ENCODE measurements at regions not wholly inside any gene's neighbourhood (a gene's known extent, or its start where the extent isn't known, plus 50 kb on each side); places are given as distances from the start of the nearest gene placed in this dataset.

- H3K27ac ChIP-seq, result no peak overlapping the region
- H3K36me3 ChIP-seq, result no peaks in the 10 kb centered on the region
- no peaks in the 10 kb centered on the region for H3K27me3 ChIP-seq
- TF ChIP-seq, protein P1, sequence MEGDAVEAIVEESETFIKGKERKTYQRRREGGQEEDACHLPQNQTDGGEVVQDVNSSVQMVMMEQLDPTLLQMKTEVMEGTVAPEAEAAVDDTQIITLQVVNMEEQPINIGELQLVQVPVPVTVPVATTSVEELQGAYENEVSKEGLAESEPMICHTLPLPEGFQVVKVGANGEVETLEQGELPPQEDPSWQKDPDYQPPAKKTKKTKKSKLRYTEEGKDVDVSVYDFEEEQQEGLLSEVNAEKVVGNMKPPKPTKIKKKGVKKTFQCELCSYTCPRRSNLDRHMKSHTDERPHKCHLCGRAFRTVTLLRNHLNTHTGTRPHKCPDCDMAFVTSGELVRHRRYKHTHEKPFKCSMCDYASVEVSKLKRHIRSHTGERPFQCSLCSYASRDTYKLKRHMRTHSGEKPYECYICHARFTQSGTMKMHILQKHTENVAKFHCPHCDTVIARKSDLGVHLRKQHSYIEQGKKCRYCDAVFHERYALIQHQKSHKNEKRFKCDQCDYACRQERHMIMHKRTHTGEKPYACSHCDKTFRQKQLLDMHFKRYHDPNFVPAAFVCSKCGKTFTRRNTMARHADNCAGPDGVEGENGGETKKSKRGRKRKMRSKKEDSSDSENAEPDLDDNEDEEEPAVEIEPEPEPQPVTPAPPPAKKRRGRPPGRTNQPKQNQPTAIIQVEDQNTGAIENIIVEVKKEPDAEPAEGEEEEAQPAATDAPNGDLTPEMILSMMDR (IDR thresholded peaks at IDR 0.05), result no peak
- no peak overlapping the region for H3K4me3 ChIP-seq
- H3K9me3 ChIP-seq, result no peaks in the 10 kb centered on the region
- no peaks in the 10 kb centered on the region for H3K4me1 ChIP-seq
- intact Hi-C loops (cut with DNase I), result no loop called here
- no peak for DNase-seq (ENCODE audit: low spot score in 2 of 2)
These were observed 307.5 kb upstream of the SPRED2 start for GRCh38 chr2:65739927-65740326.

DNA sequence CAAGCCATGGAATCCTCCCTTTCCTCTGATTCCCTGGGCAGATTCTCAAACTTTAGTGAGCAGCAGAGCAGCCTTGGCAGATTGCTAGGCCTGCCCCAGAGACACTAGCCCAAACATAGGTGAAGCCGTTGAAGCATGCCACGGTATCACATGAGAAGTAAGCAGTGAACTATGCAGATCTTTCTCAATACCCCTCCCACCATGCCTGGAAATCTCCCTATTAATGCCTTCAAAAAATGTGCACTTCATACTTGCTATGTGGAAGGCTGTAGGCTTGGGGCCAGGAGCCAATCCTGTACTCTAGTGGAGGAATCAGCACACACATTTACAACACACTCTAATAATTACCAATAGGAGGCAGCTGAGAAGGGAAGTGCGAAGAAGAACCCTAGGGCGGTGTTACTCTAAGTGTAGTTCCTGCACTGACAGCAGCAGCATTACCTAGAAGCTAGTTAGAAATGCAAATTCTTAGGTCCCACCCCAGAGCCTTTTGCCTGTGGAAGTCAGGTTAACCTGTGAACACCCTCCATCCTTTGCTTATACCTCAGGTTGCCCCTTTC is 305.1 kb upstream of the SPRED2 start:
- TF ChIP-seq, protein P1 (IDR thresholded peaks at IDR 0.05), result no peak
- no peak for DNase-seq (ENCODE audit: low spot score in 2 of 2)
- H3K4me1 ChIP-seq, result no peaks in the 10 kb centered on the region
- no peaks in the 10 kb centered on the region for H3K27me3 ChIP-seq
- no peaks in the 10 kb centered on the region for H3K9me3 ChIP-seq
- H3K27ac ChIP-seq, result no peak overlapping the region
- intact Hi-C loops (cut with DNase I), result no loop called here
- H3K4me3 ChIP-seq, result no peak overlapping the region
- no peaks in the 10 kb centered on the region for H3K36me3 ChIP-seq

DNA sequence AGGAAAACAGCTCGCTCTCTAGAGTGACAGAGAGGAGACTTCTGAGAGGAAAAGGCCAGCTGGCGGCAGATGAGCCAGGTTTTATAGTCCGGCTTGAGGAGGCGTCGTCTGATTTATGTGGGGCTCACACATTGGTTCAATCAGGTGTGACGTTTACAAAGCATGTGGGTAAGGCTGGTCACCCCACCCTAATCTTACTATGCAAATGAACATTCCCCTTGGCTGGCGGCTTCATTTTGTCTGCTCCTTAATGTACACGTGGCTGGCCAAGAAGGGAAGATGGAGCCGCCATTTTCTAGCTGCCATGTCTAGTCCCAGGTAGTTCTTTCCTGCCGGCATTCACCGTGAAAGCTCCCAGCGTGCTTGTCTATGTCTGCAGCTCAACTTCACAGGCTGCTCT is 299.1 kb upstream of the SPRED2 start:
- Histone ChIP-seq H3K36me3 (no peaks in the 10 kb centered on the region), H3K4me3 (no peak overlapping the region), H3K27me3 (no peaks in the 10 kb centered on the region), H3K9me3 (no peaks in the 10 kb centered on the region), H3K4me1 (no peaks in the 10 kb centered on the region), H3K27ac (no peak overlapping the region)
- DNase-seq (ENCODE audit: low spot score in 2 of 2), result no peak
- intact Hi-C loops (cut with DNase I), result no loop called here
- TF ChIP-seq, protein P1 (IDR thresholded peaks at IDR 0.05), result no peak

GRCh38 chr2:65730186-65730585 is 297.8 kb upstream of the SPRED2 start:
- Histone ChIP-seq H3K4me1 (no peaks in the 10 kb centered on the region), H3K9me3 (no peaks in the 10 kb centered on the region), H3K4me3 (no peak overlapping the region), H3K36me3 (no peaks in the 10 kb centered on the region), H3K27me3 (no peaks in the 10 kb centered on the region), H3K27ac (no peak overlapping the region)
- intact Hi-C loops (cut with DNase I), result no loop called here
- DNase-seq (ENCODE audit: low spot score in 2 of 2), result no peak
- TF ChIP-seq, protein P1 (IDR thresholded peaks at IDR 0.05), result no peak

- Histone ChIP-seq H3K9me3 (no peaks in the 10 kb centered on the region), H3K4me1 (no peaks in the 10 kb centered on the region), H3K4me3 (no peak overlapping the region), H3K27me3 (no peaks in the 10 kb centered on the region), H3K36me3 (no peaks in the 10 kb centered on the region), H3K27ac (no peak overlapping the region)
- intact Hi-C loops (cut with DNase I), result no loop called here
- DNase-seq (ENCODE audit: low spot score in 2 of 2), result no peak
- TF ChIP-seq, protein P1 (IDR thresholded peaks at IDR 0.05), result no peak
These were observed 296.8 kb upstream of the SPRED2 start for GRCh38 chr2:65729246-65729645.

Measured in ascending aorta (tissue), 2 donors.